Spleen (tissue), 11 donors: ENCODE measurements at regions not wholly inside any gene's neighbourhood (a gene's known extent, or its start where the extent isn't known, plus 50 kb on each side); places are given as distances from the start of the nearest gene placed in this dataset.

Experiments used
- DNase-seq: peaks from one replicate; pipeline ENCODE4 v3.0.0-alpha.2; 2020
- H3K27ac ChIP-seq, 8 donors: fragments of 200-600 bp; sonication (generic) in 7 of 8; 1 replicate in 4 of 8; 2 replicates in 4 of 8; pipeline versions ENCODE4 v1.5.0 to v1.8.0; 2016 to 2021; ENCODE audit warnings: inconsistent platforms in 4 of 8, mild to moderate bottlenecking in 4 of 8, moderate library complexity in 1 of 8
- H3K27me3 ChIP-seq, 7 donors: fragments of 200-600 bp; sonication (generic) in 6 of 7; replicated peaks in 1 of 7; 1 replicate in 4 of 7; 2 replicates in 3 of 7; pipeline versions ENCODE4 v1.5.0 to v1.8.0; 2016 to 2021; ENCODE audit warnings: inconsistent platforms in 3 of 7, mild to moderate bottlenecking in 1 of 7
- H3K36me3 ChIP-seq, 6 donors: fragments of 200-600 bp; sonication (generic) in 5 of 6; 1 replicate in 4 of 6; 2 replicates in 2 of 6; pipeline versions ENCODE4 v1.5.0 to v1.8.0; 2016 to 2021; ENCODE audit warnings: inconsistent platforms in 2 of 6
- H3K4me1 ChIP-seq, 6 donors: fragments of 200-600 bp; sonication (generic) in 5 of 6; 1 replicate in 3 of 6; 2 replicates in 3 of 6; pipeline versions ENCODE4 v1.5.0 to v1.8.0; 2016 to 2021; ENCODE audit warnings: inconsistent platforms in 3 of 6
- H3K4me3 ChIP-seq, 8 donors: fragments of 200-600 bp; sonication (generic) in 7 of 8; 1 replicate in 4 of 8; 2 replicates in 4 of 8; pipeline versions ENCODE4 v1.5.0 to v1.8.0; 2016 to 2021; ENCODE audit warnings: inconsistent platforms in 4 of 8, mild to moderate bottlenecking in 4 of 8, moderate library complexity in 2 of 8
- H3K9me3 ChIP-seq, 8 donors: fragments of 200-600 bp; sonication (generic) in 7 of 8; 1 replicate in 4 of 8; 2 replicates in 4 of 8; pipeline versions ENCODE4 v1.5.0 to v1.8.0; 2016 to 2021; ENCODE audit warnings: inconsistent platforms in 4 of 8
- POLR2A ChIP-seq, 3 donors: fragments of 450-650 bp; IDR thresholded peaks; one replicate each; pipeline ENCODE4 v1.5.1; 2017; ENCODE audit warnings: antibody characterized with exemption in 3 of 3, mild to moderate bottlenecking in 1 of 3
- POLR2AphosphoS5 ChIP-seq, 3 donors: sonication (generic); formaldehyde crosslinking; IDR thresholded peaks; one replicate each; pipeline ENCODE4 v1.5.1; 2017; ENCODE audit warnings: antibody characterized with exemption in 3 of 3
- WGBS, 5 donors: extraction: QIAGEN DNeasy Blood & Tissue Kit in 3 of 5; methylation state at CpG; one replicate each; pipeline versions ENCODE4 v1.1.5 to v1.1.7; 2013 to 2018; 5-methylcytosine and 5-hydroxymethylcytosine counted together
- intact Hi-C: fragments of 100-400 bp; cut with DNase I; formaldehyde crosslinking; loops from one replicate; pipeline ENCODE4 v1.15.0; 2023; ENCODE audit warnings: low total_unique reads
- TF ChIP-seq, protein P1 (sequence below), 11 experiments: fragments of 200-600 bp in 7 of 11; fragments of 450-650 bp in 4 of 11; sonication (generic) in 4 of 11; IDR thresholded peaks in 8 of 11; conservative IDR thresholded peaks in 3 of 11; 1 replicate in 7 of 11; 2 replicates in 4 of 11; pipeline versions ENCODE4 v1.4.0 to v1.8.0; 2016 to 2021; ENCODE audit warnings: antibody characterized with exemption in 11 of 11, inconsistent platforms in 4 of 11, mild to moderate bottlenecking in 1 of 11
- donor health status: healthy with polysubstance abuse.
- donor health status: DM: no; HTN: no; CAD: no; lungs with moderate emphysema.
- donor health status: DM: no; HTN: no; CAD: no.
- donor health status: Bipolar disorder and iron deficiency.
- donor health status: healthy.
- donor health status: DM: no; HTN: no; CAD: no.
- donor health status: DM: yes; HTN: yes; CAD: no.

- Histone ChIP-seq H3K9me3 (no peaks in the 10 kb centered on the region), H3K27me3 (no peaks in the 10 kb centered on the region), H3K36me3 (no peaks in the 10 kb centered on the region), H3K4me3 (no peak overlapping the region), H3K4me1 (no peaks in the 10 kb centered on the region), H3K27ac (no peak overlapping the region)
- intact Hi-C loops: no loop called here
- DNase-seq: no peak
- 78 to 88% (median 87%) methylated on average over 6 of the region's 6 CpGs for WGBS, 5 donors
- TF ChIP-seq, protein P1, sequence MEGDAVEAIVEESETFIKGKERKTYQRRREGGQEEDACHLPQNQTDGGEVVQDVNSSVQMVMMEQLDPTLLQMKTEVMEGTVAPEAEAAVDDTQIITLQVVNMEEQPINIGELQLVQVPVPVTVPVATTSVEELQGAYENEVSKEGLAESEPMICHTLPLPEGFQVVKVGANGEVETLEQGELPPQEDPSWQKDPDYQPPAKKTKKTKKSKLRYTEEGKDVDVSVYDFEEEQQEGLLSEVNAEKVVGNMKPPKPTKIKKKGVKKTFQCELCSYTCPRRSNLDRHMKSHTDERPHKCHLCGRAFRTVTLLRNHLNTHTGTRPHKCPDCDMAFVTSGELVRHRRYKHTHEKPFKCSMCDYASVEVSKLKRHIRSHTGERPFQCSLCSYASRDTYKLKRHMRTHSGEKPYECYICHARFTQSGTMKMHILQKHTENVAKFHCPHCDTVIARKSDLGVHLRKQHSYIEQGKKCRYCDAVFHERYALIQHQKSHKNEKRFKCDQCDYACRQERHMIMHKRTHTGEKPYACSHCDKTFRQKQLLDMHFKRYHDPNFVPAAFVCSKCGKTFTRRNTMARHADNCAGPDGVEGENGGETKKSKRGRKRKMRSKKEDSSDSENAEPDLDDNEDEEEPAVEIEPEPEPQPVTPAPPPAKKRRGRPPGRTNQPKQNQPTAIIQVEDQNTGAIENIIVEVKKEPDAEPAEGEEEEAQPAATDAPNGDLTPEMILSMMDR (IDR thresholded peaks at IDR 0.05 in 8 of 11, conservative IDR thresholded peaks at IDR 0.05 in 3 of 11): no peak
- TF ChIP-seq POLR2AphosphoS5 (IDR thresholded peaks at IDR 0.05) (no peak), POLR2A (IDR thresholded peaks at IDR 0.05) (no peak)
Measured at GRCh38 chr5:74152625-74153254, 487.8 kb downstream of the ENC1 start.

- H3K27ac ChIP-seq: no peak overlapping the region
- no peak for DNase-seq
- no peaks in the 10 kb centered on the region for H3K9me3 ChIP-seq
- no peaks in the 10 kb centered on the region for H3K36me3 ChIP-seq
- TF ChIP-seq POLR2A (IDR thresholded peaks at IDR 0.05): no peak
- TF ChIP-seq, protein P1 (IDR thresholded peaks at IDR 0.05 in 8 of 11, conservative IDR thresholded peaks at IDR 0.05 in 3 of 11): no peak
- TF ChIP-seq POLR2AphosphoS5 (IDR thresholded peaks at IDR 0.05): no peak
- WGBS, 5 donors: 87 to 93% (median 93%) methylated on average over 4 of the region's 4 CpGs
- no peaks in the 10 kb centered on the region for H3K27me3 ChIP-seq
- no peaks in the 10 kb centered on the region for H3K4me1 ChIP-seq
- H3K4me3 ChIP-seq: no peak overlapping the region
- intact Hi-C loops: no loop called here
Measured at GRCh38 chr5:74152136-74152535, 488.4 kb downstream of the ENC1 start.

DNA sequence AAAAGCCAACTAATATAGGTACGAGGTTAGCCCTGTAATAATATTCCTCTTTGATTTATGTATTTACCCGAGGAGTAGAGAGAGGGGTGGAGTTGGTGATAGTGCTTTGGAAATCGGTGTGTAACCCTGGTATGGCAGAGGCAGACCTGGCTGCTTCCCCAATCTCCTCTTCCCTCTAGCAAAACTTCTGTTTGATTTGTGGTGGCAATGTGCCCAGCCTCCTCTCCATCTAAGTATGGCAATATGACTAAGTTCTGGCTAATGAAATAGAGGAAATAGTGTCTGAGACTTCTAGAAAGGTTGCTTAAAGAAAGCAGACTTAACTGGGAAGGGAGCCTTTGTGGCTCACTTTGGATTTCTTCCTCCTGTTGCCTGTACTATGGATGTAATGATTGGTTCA is 491.1 kb downstream of the ENC1 start:
- Histone ChIP-seq H3K9me3 (no peaks in the 10 kb centered on the region), H3K27ac (no peak overlapping the region), H3K4me3 (no peak overlapping the region), H3K27me3 (no peaks in the 10 kb centered on the region), H3K4me1 (no peaks in the 10 kb centered on the region), H3K36me3 (no peaks in the 10 kb centered on the region)
- intact Hi-C loops: no loop called here
- WGBS, 5 donors: 22 to 53% (median 43%) methylated on average over 3 of the region's 3 CpGs
- no peak for TF ChIP-seq POLR2AphosphoS5 (IDR thresholded peaks at IDR 0.05)
- TF ChIP-seq, protein P1 (IDR thresholded peaks at IDR 0.05 in 8 of 11, conservative IDR thresholded peaks at IDR 0.05 in 3 of 11): no peak
- no peak for TF ChIP-seq POLR2A (IDR thresholded peaks at IDR 0.05)
- DNase-seq: no peak

DNA sequence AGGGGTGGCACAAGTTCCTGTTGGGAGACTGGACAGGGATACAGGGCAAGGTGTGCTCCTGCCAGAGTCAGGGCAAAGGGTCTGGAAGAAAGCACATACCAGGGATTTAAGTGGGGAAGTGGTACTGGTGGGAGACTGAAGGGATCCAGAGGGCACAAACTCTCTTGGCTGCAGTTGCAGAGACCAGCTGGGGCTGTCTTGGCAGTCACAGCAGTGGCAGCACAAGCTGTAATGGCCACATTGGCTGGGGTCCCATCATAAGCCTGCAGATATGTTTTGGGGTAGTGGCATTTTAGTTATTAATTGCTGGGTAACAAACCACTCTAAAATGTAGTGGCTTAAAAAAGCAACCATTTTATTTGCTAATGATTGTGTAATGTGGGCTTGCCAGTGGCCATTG is 492.2 kb downstream of the ENC1 start:
- intact Hi-C loops: no loop called here
- no peak overlapping the region for H3K27ac ChIP-seq
- H3K36me3 ChIP-seq: no peaks in the 10 kb centered on the region
- H3K27me3 ChIP-seq: no peaks in the 10 kb centered on the region
- no peak overlapping the region for H3K4me3 ChIP-seq
- H3K9me3 ChIP-seq: no peaks in the 10 kb centered on the region
- DNase-seq: no peak
- TF ChIP-seq, protein P1 (IDR thresholded peaks at IDR 0.05 in 8 of 11, conservative IDR thresholded peaks at IDR 0.05 in 3 of 11): no peak
- TF ChIP-seq POLR2A (IDR thresholded peaks at IDR 0.05) (no peak), POLR2AphosphoS5 (IDR thresholded peaks at IDR 0.05) (no peak)
- H3K4me1 ChIP-seq: no peaks in the 10 kb centered on the region
